IPS DF 6.9 (cell line): ENCODE measurements at regions not wholly inside any gene's neighbourhood (a gene's known extent, or its start where the extent isn't known, plus 50 kb on each side); places are given as distances from the start of the nearest gene placed in this dataset.

Source experiments
- DNase-seq: peaks from one replicate; pipeline ENCODE4 v3.0.0-alpha.2; 2013; ENCODE audit warnings: low read depth, low spot score
- H3K27ac ChIP-seq: one replicate; pipeline ENCODE4 v1.5.1; 2013; ENCODE audit warnings: low read length, control low read depth
- H3K27me3 ChIP-seq: 2 replicates; pipeline ENCODE4 v1.6.1; 2013; ENCODE audit warnings: mild to moderate bottlenecking, low read length; ENCODE audit not compliant: control insufficient read depth, insufficient read depth
- H3K36me3 ChIP-seq: 2 replicates; pipeline ENCODE4 v1.6.1; 2013; ENCODE audit warnings: low read length; ENCODE audit not compliant: control insufficient read depth, insufficient read depth
- H3K4me1 ChIP-seq: 2 replicates; pipeline ENCODE4 v1.6.1; 2013; ENCODE audit warnings: low read length; ENCODE audit not compliant: control insufficient read depth, insufficient read depth
- H3K4me3 ChIP-seq: 2 replicates; pipeline ENCODE4 v1.5.1; 2013; ENCODE audit warnings: mild to moderate bottlenecking, low read length
- H3K9me3 ChIP-seq: 2 replicates; pipeline ENCODE4 v1.6.1; 2013; ENCODE audit warnings: low read length, inconsistent platforms; ENCODE audit not compliant: control insufficient read depth, insufficient read depth
- WGBS: extraction: QIAGEN DNeasy Blood & Tissue Kit; methylation state at CpG from one replicate; pipeline ENCODE4 v1.1.7; 2013; ENCODE audit warnings: mixed read lengths, missing lambda C conversion rate; ENCODE audit not compliant: insufficient read length, insufficient coverage; 5-methylcytosine and 5-hydroxymethylcytosine counted together

- Histone ChIP-seq H3K36me3 (no peaks in the 10 kb centered on the region), H3K27ac (no peak overlapping the region), H3K4me3 (no peak overlapping the region), H3K27me3 (no peaks in the 10 kb centered on the region), H3K4me1 (peaks cover 3% of the 10 kb centered on the region; the same call in 1 of the 2 replicates), H3K9me3 (no peaks in the 10 kb centered on the region)
- DNase-seq: no peak
- no CpG with 5 or more reads among the region's 5 CpGs for WGBS
Measured at GRCh38 chr9:129507805-129508204, 113.1 kb downstream of the C9orf50 start.

GRCh38 chr9:129506892-129507291 is 114.0 kb downstream of the C9orf50 start:
- Histone ChIP-seq H3K4me3 (no peak overlapping the region), H3K9me3 (no peaks in the 10 kb centered on the region), H3K4me1 (peaks cover 3% of the 10 kb centered on the region; the same call in 1 of the 2 replicates), H3K27ac (no peak overlapping the region), H3K36me3 (no peaks in the 10 kb centered on the region), H3K27me3 (no peaks in the 10 kb centered on the region)
- DNase-seq: no peak
- WGBS: no CpG with 5 or more reads among the region's 6 CpGs

- WGBS: no CpG with 5 or more reads among the region's 13 CpGs
- no peaks in the 10 kb centered on the region for H3K36me3 ChIP-seq
- peaks cover 3% of the 10 kb centered on the region; the same call in 1 of the 2 replicates for H3K4me1 ChIP-seq
- H3K9me3 ChIP-seq: no peaks in the 10 kb centered on the region
- H3K4me3 ChIP-seq: no peak overlapping the region
- H3K27ac ChIP-seq: no peak overlapping the region
- DNase-seq: no peak
- H3K27me3 ChIP-seq: no peaks in the 10 kb centered on the region
Measured at GRCh38 chr9:129506041-129506440, 114.9 kb downstream of the C9orf50 start.

GRCh38 chr9:129505270-129505902 is 115.5 kb downstream of the C9orf50 start:
- H3K9me3 ChIP-seq: no peaks in the 10 kb centered on the region
- no CpG with 5 or more reads among the region's 22 CpGs for WGBS
- H3K27me3 ChIP-seq: no peaks in the 10 kb centered on the region
- DNase-seq: no peak
- H3K36me3 ChIP-seq: no peaks in the 10 kb centered on the region
- H3K27ac ChIP-seq: no peak overlapping the region
- H3K4me3 ChIP-seq: no peak overlapping the region
- peaks cover 3% of the 10 kb centered on the region; the same call in 1 of the 2 replicates for H3K4me1 ChIP-seq

- no CpG with 5 or more reads among the region's 1 CpG for WGBS
- no peak overlapping the region for H3K4me3 ChIP-seq
- peaks cover 3% of the 10 kb centered on the region; the same call in 1 of the 2 replicates for H3K4me1 ChIP-seq
- H3K36me3 ChIP-seq: no peaks in the 10 kb centered on the region
- no peaks in the 10 kb centered on the region for H3K27me3 ChIP-seq
- no peaks in the 10 kb centered on the region for H3K9me3 ChIP-seq
- no peak overlapping the region for H3K27ac ChIP-seq
- DNase-seq: no peak
Measured at GRCh38 chr9:129504404-129504803, 116.5 kb downstream of the C9orf50 start.

GRCh38 chr9:129501771-129502319 is 119.1 kb downstream of the C9orf50 start:
- DNase-seq: no peak
- no peak overlapping the region for H3K4me3 ChIP-seq
- no peaks in the 10 kb centered on the region for H3K36me3 ChIP-seq
- H3K9me3 ChIP-seq: no peaks in the 10 kb centered on the region
- WGBS: no CpG with 5 or more reads among the region's 4 CpGs
- H3K27me3 ChIP-seq: no peaks in the 10 kb centered on the region
- H3K4me1 ChIP-seq: peaks cover under 1% of the 10 kb centered on the region; the same call in 1 of the 2 replicates
- no peak overlapping the region for H3K27ac ChIP-seq

- Histone ChIP-seq H3K27ac (no peak overlapping the region), H3K4me3 (no peak overlapping the region), H3K36me3 (no peaks in the 10 kb centered on the region), H3K9me3 (no peaks in the 10 kb centered on the region), H3K4me1 (peaks cover 2% of the 10 kb centered on the region; the same call in 1 of the 2 replicates), H3K27me3 (no peaks in the 10 kb centered on the region)
- WGBS: no CpG with 5 or more reads among the region's 12 CpGs
- no peak for DNase-seq
Measured at GRCh38 chr9:129500863-129501770, 119.8 kb downstream of the C9orf50 start.

GRCh38 chr9:129500161-129500862 is 120.6 kb downstream of the C9orf50 start:
- DNase-seq: no peak
- H3K36me3 ChIP-seq: no peaks in the 10 kb centered on the region
- no peaks in the 10 kb centered on the region for H3K9me3 ChIP-seq
- H3K27ac ChIP-seq: no peak overlapping the region
- H3K4me1 ChIP-seq: peaks cover 7% of the 10 kb centered on the region; the same call in 1 of the 2 replicates
- H3K4me3 ChIP-seq: no peak overlapping the region
- H3K27me3 ChIP-seq: no peaks in the 10 kb centered on the region; the same call in 1 of the 2 replicates
- WGBS: no CpG with 5 or more reads among the region's 18 CpGs

GRCh38 chr9:129498451-129499384 is 122.2 kb downstream of the C9orf50 start:
- Histone ChIP-seq H3K4me1 (peaks cover 10% of the 10 kb centered on the region), H3K27me3 (no peaks in the 10 kb centered on the region; the same call in 1 of the 2 replicates), H3K4me3 (no peak overlapping the region), H3K27ac (no peak overlapping the region), H3K36me3 (no peaks in the 10 kb centered on the region), H3K9me3 (no peaks in the 10 kb centered on the region)
- 100% methylated on average over 3 of the region's 7 CpGs for WGBS
- no peak for DNase-seq
